HG03432 (cell line): ENCODE measurements at regions not wholly inside any gene's neighbourhood (a gene's known extent, or its start where the extent isn't known, plus 50 kb on each side); places are given as distances from the start of the nearest gene placed in this dataset.
"Not testable (repeated sequence)": the region's sequence is repeated elsewhere in the genome, so short reads cannot be mapped to it uniquely, and the experiment has no call there.

Experiments
- ATAC-seq: cut with Tn5 transposase; IDR thresholded peaks from one replicate; pipeline ENCODE4 v1.9.1; 2021; ENCODE audit warnings: mild to moderate bottlenecking, moderate library complexity; ENCODE audit not compliant: unreplicated experiment

GRCh38 chr7:81839708-81840369, 70.0 kb upstream of the HGF start:
- peak; percentile 97 for ATAC-seq

- ATAC-seq, result no peak
Observed at GRCh38 chr7:81833401-81833800, 63.6 kb upstream of the HGF start.

DNA sequence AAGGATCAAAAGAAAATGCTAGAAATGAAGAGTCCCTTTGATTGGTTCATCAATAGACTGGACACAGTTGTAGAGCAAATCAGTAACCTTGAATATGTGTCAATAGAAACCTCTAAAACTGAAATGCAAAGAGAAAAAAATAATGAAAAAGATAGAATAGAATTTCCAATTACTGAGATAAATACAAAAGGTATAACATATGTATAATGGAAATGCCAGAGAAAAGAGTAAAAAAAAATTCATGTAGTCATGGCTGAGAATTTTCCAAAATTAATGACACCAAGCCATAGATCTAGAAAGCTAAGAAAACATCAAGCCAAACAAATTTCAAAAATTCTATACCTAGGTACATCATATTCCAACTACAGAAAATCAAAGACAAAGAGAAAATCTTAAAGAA, 62.0 kb upstream of the HGF start:
- no peak for ATAC-seq

GRCh38 chr7:81829511-81829910, 59.7 kb upstream of the HGF start:
- ATAC-seq, result not testable (repeated sequence)

GRCh38 chr7:81822811-81823210, 53.0 kb upstream of the HGF start:
- no peak for ATAC-seq

- ATAC-seq, result no peak
Observed at GRCh38 chr7:81819861-81820260, 50.0 kb upstream of the HGF start.
